Glutamatergic neuron (in vitro differentiated cells): ENCODE measurements at regions not wholly inside any gene's neighbourhood (a gene's known extent, or its start where the extent isn't known, plus 50 kb on each side); places are given as distances from the start of the nearest gene placed in this dataset.
"Not testable (repeated sequence)": the region's sequence is repeated elsewhere in the genome, so short reads cannot be mapped to it uniquely, and the experiment has no call there.

ENCODE experiments used
- DNase-seq: peaks from one replicate; pipeline ENCODE4 v3.0.0; 2022
- H3K27ac Mint-ChIP-seq: one replicate; pipeline ENCODE4 v1.8.0; 2020; ENCODE audit warnings: mild to moderate bottlenecking, mixed read lengths, inconsistent platforms; ENCODE audit not compliant: unreplicated experiment
- H3K27me3 Mint-ChIP-seq: one replicate; pipeline ENCODE4 v1.8.0; 2020; ENCODE audit warnings: mild to moderate bottlenecking, moderate library complexity, mixed read lengths, inconsistent platforms; ENCODE audit not compliant: unreplicated experiment
- H3K36me3 Mint-ChIP-seq: one replicate; pipeline ENCODE4 v1.8.0; 2020; ENCODE audit warnings: mild to moderate bottlenecking, mixed read lengths, inconsistent platforms; ENCODE audit not compliant: unreplicated experiment
- H3K4me1 Mint-ChIP-seq: one replicate; pipeline ENCODE4 v1.8.0; 2020; ENCODE audit warnings: mild to moderate bottlenecking, low read depth, mixed read lengths, inconsistent platforms; ENCODE audit not compliant: unreplicated experiment
- H3K4me3 Mint-ChIP-seq: one replicate; pipeline ENCODE4 v1.8.0; 2020; ENCODE audit warnings: mild to moderate bottlenecking, mixed read lengths, inconsistent platforms; ENCODE audit not compliant: unreplicated experiment
- H3K9me3 Mint-ChIP-seq: one replicate; pipeline ENCODE4 v1.8.0; 2020; ENCODE audit warnings: mild to moderate bottlenecking, moderate library complexity, mixed read lengths, inconsistent platforms; ENCODE audit not compliant: unreplicated experiment
- CTCF ChIP-seq: fragments of 200-600 bp; sonication (generic); IDR thresholded peaks from one replicate; pipeline ENCODE4 v1.5.0; 2021; ENCODE audit not compliant: partially characterized antibody, unreplicated experiment

- no peaks in the 10 kb centered on the region for H3K4me1 Mint-ChIP-seq
- H3K36me3 Mint-ChIP-seq = peaks cover 3% of the 10 kb centered on the region
- no peaks in the 10 kb centered on the region for H3K9me3 Mint-ChIP-seq
- no peak for DNase-seq
- no peak overlapping the region for H3K27ac Mint-ChIP-seq
- no peak for TF ChIP-seq CTCF
- H3K27me3 Mint-ChIP-seq = no peaks in the 10 kb centered on the region
- no peak overlapping the region for H3K4me3 Mint-ChIP-seq
These were observed 55.4 kb upstream of the GRPR start for GRCh38 chrX:16067886-16068515.

GRCh38 chrX:16063921-16064320, 59.4 kb upstream of the GRPR start:
- H3K4me1 Mint-ChIP-seq = no peaks in the 10 kb centered on the region
- H3K27ac Mint-ChIP-seq = no peak overlapping the region
- no peaks in the 10 kb centered on the region for H3K9me3 Mint-ChIP-seq
- H3K36me3 Mint-ChIP-seq = no peaks in the 10 kb centered on the region
- no peak overlapping the region for H3K4me3 Mint-ChIP-seq
- no peak for DNase-seq
- no peak for TF ChIP-seq CTCF
- no peaks in the 10 kb centered on the region for H3K27me3 Mint-ChIP-seq

GRCh38 chrX:16063141-16063540, 60.2 kb upstream of the GRPR start:
- Mint-ChIP-seq H3K27me3 (no peaks in the 10 kb centered on the region), H3K27ac (no peak overlapping the region), H3K4me3 (no peak overlapping the region), H3K9me3 (peaks cover 2% of the 10 kb centered on the region), H3K36me3 (no peaks in the 10 kb centered on the region), H3K4me1 (no peaks in the 10 kb centered on the region)
- no peak for TF ChIP-seq CTCF
- no peak for DNase-seq

- no peak overlapping the region for H3K27ac Mint-ChIP-seq
- no peaks in the 10 kb centered on the region for H3K27me3 Mint-ChIP-seq
- no peak overlapping the region for H3K4me3 Mint-ChIP-seq
- peaks cover 2% of the 10 kb centered on the region for H3K9me3 Mint-ChIP-seq
- DNase-seq = no peak
- H3K4me1 Mint-ChIP-seq = no peaks in the 10 kb centered on the region
- H3K36me3 Mint-ChIP-seq = no peaks in the 10 kb centered on the region
- TF ChIP-seq CTCF = no peak
These were observed 62.1 kb upstream of the GRPR start for GRCh38 chrX:16061296-16061695.

- Mint-ChIP-seq H3K36me3 (no peaks in the 10 kb centered on the region), H3K27ac (no peak overlapping the region), H3K27me3 (no peaks in the 10 kb centered on the region), H3K4me3 (no peak overlapping the region), H3K9me3 (peaks cover 2% of the 10 kb centered on the region), H3K4me1 (no peaks in the 10 kb centered on the region)
- no peak for DNase-seq
- no peak for TF ChIP-seq CTCF
These were observed 63.1 kb upstream of the GRPR start for GRCh38 chrX:16060252-16060651.

- not testable (repeated sequence) for DNase-seq, H3K9me3 Mint-ChIP-seq, H3K27me3 Mint-ChIP-seq, H3K27ac Mint-ChIP-seq, H3K4me3 Mint-ChIP-seq, H3K4me1 Mint-ChIP-seq, H3K36me3 Mint-ChIP-seq
These were observed 74.2 kb upstream of the GRPR start for GRCh38 chrX:16049126-16049525.
